DOHH2 (cell line): ENCODE measurements at regions not wholly inside any gene's neighbourhood (a gene's known extent, or its start where the extent isn't known, plus 50 kb on each side); places are given as distances from the start of the nearest gene placed in this dataset.

Experiments
- H3F3A ChIP-seq: fragments of 200-600 bp; sonication (generic), shearing (Covaris generic); 2 replicates; pipeline ENCODE4 v1.6.0; 2016; ENCODE audit warnings: antibody characterized with exemption, mild to moderate bottlenecking; ENCODE audit not compliant: control insufficient read depth, insufficient read depth
- H3K27ac ChIP-seq: fragments of 200-600 bp; sonication (generic); 2 replicates; pipeline ENCODE4 v1.5.1; 2014; ENCODE audit warnings: low read depth, mild to moderate bottlenecking, low read length, moderate library complexity
- H3K27me3 ChIP-seq: fragments of 200-600 bp; sonication (generic); 2 replicates; pipeline ENCODE4 v1.6.1; 2014; ENCODE audit warnings: mild to moderate bottlenecking, low read length, mixed read lengths; ENCODE audit not compliant: control insufficient read depth
- H3K36me3 ChIP-seq: fragments of 200-600 bp; sonication (generic); 2 replicates; pipeline ENCODE4 v1.6.1; 2014; ENCODE audit warnings: mild to moderate bottlenecking, low read length, moderate library complexity, mixed read lengths; ENCODE audit not compliant: control insufficient read depth
- H3K4me1 ChIP-seq: fragments of 200-600 bp; sonication (generic); 2 replicates; pipeline ENCODE4 v1.6.1; 2014; ENCODE audit warnings: mild to moderate bottlenecking, low read length, mixed read lengths; ENCODE audit not compliant: control insufficient read depth
- H3K4me2 ChIP-seq: fragments of 200-600 bp; sonication (generic); 2 replicates; pipeline ENCODE4 v1.6.0; 2014; ENCODE audit warnings: mild to moderate bottlenecking, low read length, moderate library complexity
- H3K4me3 ChIP-seq: fragments of 200-600 bp; sonication (generic); 2 replicates; pipeline ENCODE4 v1.5.1; 2014; ENCODE audit warnings: mild to moderate bottlenecking, low read length, mixed read lengths
- H3K79me2 ChIP-seq: fragments of 200-600 bp; sonication (generic); 2 replicates; pipeline ENCODE4 v1.6.1; 2014; ENCODE audit warnings: mild to moderate bottlenecking, low read length, mixed read lengths; ENCODE audit not compliant: control insufficient read depth
- H3K9me2 ChIP-seq: fragments of 200-600 bp; sonication (generic); replicated peaks from 2 replicates; pipeline ENCODE4 v1.6.1; 2014; ENCODE audit warnings: mild to moderate bottlenecking, low read length, mixed read lengths; ENCODE audit not compliant: control insufficient read depth
- H3K9me3 ChIP-seq: fragments of 200-600 bp; sonication (generic); 2 replicates; pipeline ENCODE4 v1.6.1; 2014; ENCODE audit warnings: antibody characterized with exemption, low read length, mixed read lengths; ENCODE audit not compliant: control insufficient read depth, insufficient read depth
- H4K20me1 ChIP-seq: fragments of 200-600 bp; sonication (generic); 2 replicates; pipeline ENCODE4 v1.6.0; 2014; ENCODE audit warnings: low read depth, mild to moderate bottlenecking, antibody characterized with exemption, low read length, moderate library complexity; ENCODE audit not compliant: control insufficient read depth, insufficient read depth
- CTCF ChIP-seq: fragments of 200-600 bp; sonication (generic); IDR thresholded peaks from one replicate; pipeline ENCODE4 v1.5.1; 2014; ENCODE audit warnings: antibody characterized with exemption, mild to moderate bottlenecking, low read depth, low read length; ENCODE audit not compliant: poor library complexity, severe bottlenecking
- EZH2phosphoT487 ChIP-seq: fragments of 200-600 bp; sonication (generic); IDR thresholded peaks from 2 replicates; pipeline ENCODE4 v1.6.1; 2017; ENCODE audit warnings: borderline replicate concordance, mild to moderate bottlenecking, antibody characterized with exemption, low read length, moderate library complexity, mixed read lengths

GRCh38 chr11:103735497-103736032, 300.9 kb upstream of the DDI1 start:
- TF ChIP-seq CTCF = no peak
- no peak for TF ChIP-seq EZH2phosphoT487
- Histone ChIP-seq H3K4me3 (no peak overlapping the region), H3K9me2 (no peaks in the 10 kb centered on the region), H3K4me1 (no peaks in the 10 kb centered on the region), H3K79me2 (no peaks in the 10 kb centered on the region), H3K9me3 (no peaks in the 10 kb centered on the region), H3K27ac (no peak overlapping the region), H3F3A (no peaks in the 10 kb centered on the region), H3K36me3 (no peaks in the 10 kb centered on the region), H4K20me1 (no peaks in the 10 kb centered on the region), H3K4me2 (no peak overlapping the region), H3K27me3 (no peaks in the 10 kb centered on the region)

DNA sequence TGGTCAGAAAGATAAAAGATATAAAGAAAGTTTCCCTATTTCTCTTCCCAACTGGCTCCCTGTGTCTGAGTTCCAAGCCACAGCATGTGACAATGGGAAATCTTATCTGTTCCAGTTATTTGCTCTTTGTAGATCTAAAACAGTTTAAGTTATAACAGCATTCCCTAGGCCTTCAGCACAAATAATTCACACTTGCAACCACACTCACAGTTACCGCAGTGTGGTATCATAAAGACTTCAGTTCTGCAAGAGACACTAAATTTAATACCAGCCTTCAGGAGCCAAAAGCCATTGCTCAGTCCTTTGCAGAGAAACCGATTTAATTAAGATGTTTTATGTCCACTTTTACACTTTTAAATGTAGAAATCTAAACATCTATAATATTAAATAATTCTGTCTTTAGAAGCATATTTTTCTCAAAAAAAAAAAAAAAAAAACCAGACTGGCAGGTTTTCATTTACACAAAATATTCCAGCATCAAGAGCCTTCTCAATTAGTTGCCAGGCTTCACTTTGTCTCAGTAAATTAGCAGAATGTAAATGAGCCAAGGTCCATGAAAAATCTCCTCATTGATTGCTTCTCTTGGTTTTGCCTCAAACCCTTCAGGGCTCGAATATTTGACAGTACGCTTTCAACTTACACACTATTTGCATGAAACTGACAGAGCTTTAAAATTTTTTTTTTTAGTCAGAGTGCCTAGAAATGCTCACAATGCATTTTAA, 300.0 kb upstream of the DDI1 start:
- Histone ChIP-seq H3K4me1 (no peaks in the 10 kb centered on the region), H3K79me2 (no peaks in the 10 kb centered on the region), H3K27ac (no peak overlapping the region), H3F3A (no peaks in the 10 kb centered on the region), H4K20me1 (no peaks in the 10 kb centered on the region), H3K36me3 (no peaks in the 10 kb centered on the region), H3K9me2 (no peaks in the 10 kb centered on the region), H3K4me2 (no peak overlapping the region), H3K27me3 (no peaks in the 10 kb centered on the region), H3K9me3 (no peaks in the 10 kb centered on the region), H3K4me3 (no peak overlapping the region)
- TF ChIP-seq CTCF = no peak
- TF ChIP-seq EZH2phosphoT487 = no peak

GRCh38 chr11:103737037-103737622, 299.3 kb upstream of the DDI1 start:
- no peak for TF ChIP-seq EZH2phosphoT487
- no peak for TF ChIP-seq CTCF
- H3K9me2 ChIP-seq = no peaks in the 10 kb centered on the region
- H3K27me3 ChIP-seq = no peaks in the 10 kb centered on the region
- no peaks in the 10 kb centered on the region for H3F3A ChIP-seq
- no peak overlapping the region for H3K4me2 ChIP-seq
- H3K4me1 ChIP-seq = no peaks in the 10 kb centered on the region
- H3K36me3 ChIP-seq = no peaks in the 10 kb centered on the region
- no peaks in the 10 kb centered on the region for H4K20me1 ChIP-seq
- no peak overlapping the region for H3K27ac ChIP-seq
- no peaks in the 10 kb centered on the region for H3K9me3 ChIP-seq
- H3K79me2 ChIP-seq = no peaks in the 10 kb centered on the region
- H3K4me3 ChIP-seq = no peak overlapping the region
